Omental fat pad (tissue), 3 donors: ENCODE measurements at regions not wholly inside any gene's neighbourhood (a gene's known extent, or its start where the extent isn't known, plus 50 kb on each side); places are given as distances from the start of the nearest gene placed in this dataset.

ENCODE experiments used
- ATAC-seq: fragments of 150-250 bp; one replicate; pipeline ENCODE4 v1.9.1; 2016; ENCODE audit warnings: mild to moderate bottlenecking, moderate library complexity; ENCODE audit not compliant: low FRiP score
- DNase-seq: peaks from one replicate; pipeline ENCODE4 v3.0.0-alpha.2; 2019; ENCODE audit warnings: low spot score
- TF ChIP-seq, protein P1 (sequence below), 3 donors: fragments of 450-650 bp; IDR thresholded peaks; one replicate each; pipeline ENCODE4 v1.5.1; 2016 to 2017; ENCODE audit warnings: antibody characterized with exemption in 3 of 3, mild to moderate bottlenecking in 3 of 3, moderate library complexity in 2 of 3

DNA sequence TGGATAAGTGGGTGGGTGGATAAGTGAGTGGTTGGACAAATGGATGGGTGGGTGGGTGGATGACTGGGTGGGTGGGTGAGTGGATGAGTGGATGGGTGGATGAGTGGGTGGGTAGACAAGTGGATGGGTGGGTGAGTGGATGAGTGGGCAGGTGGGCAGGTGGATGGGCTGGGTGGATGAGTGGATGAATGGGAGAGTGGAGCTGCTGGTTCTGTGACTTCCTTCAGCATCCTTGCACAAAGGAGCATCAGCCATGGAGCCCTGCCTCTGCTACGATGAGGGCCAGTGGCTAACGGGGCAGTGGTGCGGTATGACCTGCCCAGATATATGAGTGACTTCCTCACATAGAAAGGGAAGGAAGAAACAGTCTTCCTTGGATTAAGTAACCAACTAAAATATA, 398.7 kb upstream of the IRX4 start:
- ATAC-seq, result no peak
- DNase-seq, result no peak
- TF ChIP-seq, protein P1, sequence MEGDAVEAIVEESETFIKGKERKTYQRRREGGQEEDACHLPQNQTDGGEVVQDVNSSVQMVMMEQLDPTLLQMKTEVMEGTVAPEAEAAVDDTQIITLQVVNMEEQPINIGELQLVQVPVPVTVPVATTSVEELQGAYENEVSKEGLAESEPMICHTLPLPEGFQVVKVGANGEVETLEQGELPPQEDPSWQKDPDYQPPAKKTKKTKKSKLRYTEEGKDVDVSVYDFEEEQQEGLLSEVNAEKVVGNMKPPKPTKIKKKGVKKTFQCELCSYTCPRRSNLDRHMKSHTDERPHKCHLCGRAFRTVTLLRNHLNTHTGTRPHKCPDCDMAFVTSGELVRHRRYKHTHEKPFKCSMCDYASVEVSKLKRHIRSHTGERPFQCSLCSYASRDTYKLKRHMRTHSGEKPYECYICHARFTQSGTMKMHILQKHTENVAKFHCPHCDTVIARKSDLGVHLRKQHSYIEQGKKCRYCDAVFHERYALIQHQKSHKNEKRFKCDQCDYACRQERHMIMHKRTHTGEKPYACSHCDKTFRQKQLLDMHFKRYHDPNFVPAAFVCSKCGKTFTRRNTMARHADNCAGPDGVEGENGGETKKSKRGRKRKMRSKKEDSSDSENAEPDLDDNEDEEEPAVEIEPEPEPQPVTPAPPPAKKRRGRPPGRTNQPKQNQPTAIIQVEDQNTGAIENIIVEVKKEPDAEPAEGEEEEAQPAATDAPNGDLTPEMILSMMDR (IDR thresholded peaks at IDR 0.05), result no peak

DNA sequence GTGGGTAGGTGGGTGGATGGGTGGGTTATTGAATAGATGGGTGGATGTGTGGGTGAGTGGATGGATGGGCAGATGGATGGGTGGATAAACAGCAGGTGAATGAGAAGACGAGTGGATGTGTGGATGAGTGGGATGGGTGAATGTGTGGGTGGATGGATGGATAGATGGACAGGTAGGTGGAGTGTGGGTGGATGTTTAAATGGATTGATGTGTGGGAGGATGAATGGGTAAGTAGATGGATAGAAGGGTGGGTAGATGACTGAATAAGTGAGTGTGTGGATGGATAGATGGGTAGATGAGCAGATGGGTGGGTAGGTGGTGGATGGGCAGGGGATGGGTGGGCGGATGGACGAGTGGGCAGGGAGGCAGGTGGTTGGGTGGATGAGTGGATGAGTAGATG, 397.6 kb upstream of the IRX4 start:
- TF ChIP-seq, protein P1 (IDR thresholded peaks at IDR 0.05), result no peak
- DNase-seq (no peak), ATAC-seq (no peak)

DNA sequence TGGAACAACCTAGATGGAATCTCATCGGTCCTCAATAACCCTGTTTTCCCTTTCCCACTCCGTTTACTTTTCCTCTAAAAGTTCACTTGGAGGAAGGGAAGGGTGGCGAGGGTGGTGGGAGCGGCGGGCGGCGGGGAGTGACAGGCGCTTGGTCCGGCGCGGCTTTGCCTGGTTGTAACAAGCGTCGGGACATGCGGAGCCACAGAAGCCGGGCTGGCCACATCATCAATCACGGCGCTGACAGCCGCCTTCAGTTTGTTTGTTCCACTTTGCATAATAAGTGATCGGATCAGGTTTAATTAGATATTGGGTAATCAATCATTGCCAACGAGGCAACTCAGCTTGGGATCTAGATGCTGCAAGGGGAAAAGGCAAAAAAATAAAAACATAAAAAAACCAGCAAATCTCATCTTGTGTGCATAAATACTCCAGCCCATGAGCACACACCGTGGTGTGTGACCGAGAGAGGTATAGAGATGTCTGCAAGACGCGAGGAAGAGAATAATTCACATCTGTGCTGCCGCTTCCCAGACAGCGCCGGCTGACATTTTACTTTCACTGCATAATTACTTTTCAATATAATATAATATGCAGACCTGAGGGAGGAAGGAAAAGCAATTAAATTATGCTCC, 396.2 kb upstream of the IRX4 start:
- no peak for ATAC-seq
- DNase-seq, result no peak
- TF ChIP-seq, protein P1 (IDR thresholded peaks at IDR 0.05), result no peak

DNA sequence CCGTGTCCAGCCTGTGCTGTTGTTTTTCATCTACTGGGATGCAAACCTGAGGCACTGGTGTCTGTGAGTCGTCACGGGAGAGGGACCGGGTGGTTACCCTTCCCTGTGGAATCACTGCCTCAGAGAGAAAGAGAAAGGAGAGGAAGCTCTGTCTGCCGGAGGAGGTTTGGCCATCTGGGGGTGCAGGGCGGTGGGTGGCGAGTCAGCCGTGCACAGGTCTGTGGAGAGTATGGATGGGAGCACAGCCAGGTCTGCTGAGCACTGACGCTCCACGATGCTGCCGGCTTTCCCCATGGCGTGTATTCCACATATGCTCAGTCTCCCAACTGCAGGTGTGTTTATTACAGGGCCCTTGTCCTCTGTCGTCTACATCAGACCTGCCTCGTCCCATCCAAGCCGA, 395.2 kb upstream of the IRX4 start:
- DNase-seq (no peak), ATAC-seq (no peak)
- TF ChIP-seq, protein P1 (IDR thresholded peaks at IDR 0.05), result no peak

DNA sequence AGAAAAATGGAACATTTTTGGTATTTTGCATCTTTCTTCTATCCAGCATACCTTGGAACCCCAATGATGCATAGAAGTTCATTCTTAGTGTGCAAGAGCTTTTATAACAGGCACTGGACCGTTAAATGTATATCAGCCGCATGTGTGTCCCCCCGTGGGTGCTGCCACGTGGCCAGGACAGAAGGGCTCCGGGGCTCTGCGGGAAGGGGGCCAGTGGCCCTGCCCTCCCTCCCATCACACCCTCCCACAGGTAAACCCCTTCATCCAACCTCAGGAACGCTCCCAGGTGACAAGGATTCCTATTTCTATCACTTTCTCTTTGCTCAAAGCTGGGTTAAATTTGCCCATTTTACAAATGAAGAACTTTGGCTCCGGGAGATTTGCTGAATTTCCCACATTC, 393.4 kb upstream of the IRX4 start:
- no peak for ATAC-seq
- DNase-seq, result no peak
- TF ChIP-seq, protein P1 (IDR thresholded peaks at IDR 0.05), result no peak

DNA sequence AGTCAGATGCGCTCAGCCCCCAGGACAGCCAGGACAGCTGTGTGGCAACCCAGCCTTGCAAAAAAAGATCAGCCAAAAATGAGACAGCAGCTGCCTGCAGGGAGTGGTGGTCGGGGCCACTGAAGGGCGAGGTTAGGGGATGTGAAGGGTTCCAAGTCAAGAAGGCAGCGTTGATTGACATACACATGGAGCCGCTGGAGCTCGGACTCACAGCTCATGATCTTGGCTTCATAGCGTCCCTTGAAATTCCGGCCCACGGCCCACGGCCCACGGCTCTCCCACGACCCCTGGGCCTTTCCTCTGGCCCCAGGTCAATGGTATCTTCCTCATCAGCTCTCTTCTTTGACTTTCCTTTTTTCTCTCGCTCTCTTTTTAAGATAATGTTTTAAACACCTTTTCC, 390.0 kb upstream of the IRX4 start:
- ATAC-seq, result no peak
- no peak for DNase-seq
- TF ChIP-seq, protein P1 (IDR thresholded peaks at IDR 0.05), result no peak

DNA sequence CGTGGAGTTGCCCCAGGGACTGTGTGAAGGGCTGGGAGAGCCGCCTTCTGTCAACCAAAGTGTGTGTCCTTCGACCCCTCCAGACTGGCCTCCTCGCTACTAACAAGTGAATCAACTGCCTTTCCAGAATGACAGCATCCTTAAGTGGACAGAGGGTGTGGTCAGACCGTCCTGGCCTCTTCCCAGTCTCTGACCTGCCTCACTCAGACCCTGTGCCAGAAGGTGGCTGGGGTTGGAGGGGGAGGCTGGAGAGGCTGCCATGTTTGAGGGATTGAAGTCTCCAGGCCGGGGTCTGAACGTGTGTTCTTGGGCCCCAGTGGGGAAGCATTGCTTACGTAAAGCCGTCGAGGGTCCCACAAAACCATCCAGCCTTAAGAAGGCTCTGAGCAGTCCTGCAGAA, 389.3 kb upstream of the IRX4 start:
- ATAC-seq, result no peak
- TF ChIP-seq, protein P1 (IDR thresholded peaks at IDR 0.05), result no peak
- DNase-seq, result no peak
